Vagina (tissue), 2 donors: ENCODE measurements at regions not wholly inside any gene's neighbourhood (a gene's known extent, or its start where the extent isn't known, plus 50 kb on each side); places are given as distances from the start of the nearest gene placed in this dataset.

Experiments used
- CTCF ChIP-seq, 3 experiments: fragments of 450-650 bp in 2 of 3; fragments of 200-600 bp in 1 of 3; sonication (generic) in 1 of 3; IDR thresholded peaks; one replicate each; pipeline ENCODE4 v1.5.1; 2017 to 2019; ENCODE audit warnings: antibody characterized with exemption in 3 of 3, mild to moderate bottlenecking in 2 of 3, moderate library complexity in 2 of 3
- POLR2A ChIP-seq, 2 donors: fragments of 450-650 bp; IDR thresholded peaks; one replicate each; pipeline ENCODE4 v1.6.1; 2017; ENCODE audit warnings: antibody characterized with exemption in 2 of 2, mild to moderate bottlenecking in 2 of 2, moderate library complexity in 2 of 2
- POLR2AphosphoS5 ChIP-seq, 2 donors: sonication (generic); formaldehyde crosslinking; IDR thresholded peaks; one replicate each; pipeline ENCODE4 v1.9.0; 2017; ENCODE audit warnings: antibody characterized with exemption in 2 of 2, mild to moderate bottlenecking in 2 of 2, low read depth in 1 of 2; ENCODE audit not compliant: insufficient read depth in 1 of 2

GRCh38 chr5:135706893-135707292 is 127.6 kb upstream of the SLC25A48 start:
- TF ChIP-seq CTCF (IDR thresholded peaks at IDR 0.05) (no peak), POLR2A (IDR thresholded peaks at IDR 0.05) (no peak), POLR2AphosphoS5 (IDR thresholded peaks at IDR 0.05; ENCODE audit: insufficient read depth in 1 of 2, low read depth in 1 of 2) (no peak)
